GM10266 (cell line): ENCODE measurements at regions not wholly inside any gene's neighbourhood (a gene's known extent, or its start where the extent isn't known, plus 50 kb on each side); places are given as distances from the start of the nearest gene placed in this dataset.

Source experiments
- DNase-seq: peaks from one replicate; pipeline ENCODE4 v3.0.0; 2012; ENCODE audit errors: extremely low spot score
- TF ChIP-seq, protein P1 (sequence below): IDR thresholded peaks from 2 replicates; pipeline ENCODE4 v1.5.1; 2012; ENCODE audit warnings: mild to moderate bottlenecking, low read depth; ENCODE audit not compliant: control insufficient read depth, insufficient read depth; ENCODE audit errors: missing control alignments

GRCh38 chr5:135195270-135195608 lies 161.2 kb upstream of the PITX1 start:
- DNase-seq = no peak
- TF ChIP-seq, protein P1, sequence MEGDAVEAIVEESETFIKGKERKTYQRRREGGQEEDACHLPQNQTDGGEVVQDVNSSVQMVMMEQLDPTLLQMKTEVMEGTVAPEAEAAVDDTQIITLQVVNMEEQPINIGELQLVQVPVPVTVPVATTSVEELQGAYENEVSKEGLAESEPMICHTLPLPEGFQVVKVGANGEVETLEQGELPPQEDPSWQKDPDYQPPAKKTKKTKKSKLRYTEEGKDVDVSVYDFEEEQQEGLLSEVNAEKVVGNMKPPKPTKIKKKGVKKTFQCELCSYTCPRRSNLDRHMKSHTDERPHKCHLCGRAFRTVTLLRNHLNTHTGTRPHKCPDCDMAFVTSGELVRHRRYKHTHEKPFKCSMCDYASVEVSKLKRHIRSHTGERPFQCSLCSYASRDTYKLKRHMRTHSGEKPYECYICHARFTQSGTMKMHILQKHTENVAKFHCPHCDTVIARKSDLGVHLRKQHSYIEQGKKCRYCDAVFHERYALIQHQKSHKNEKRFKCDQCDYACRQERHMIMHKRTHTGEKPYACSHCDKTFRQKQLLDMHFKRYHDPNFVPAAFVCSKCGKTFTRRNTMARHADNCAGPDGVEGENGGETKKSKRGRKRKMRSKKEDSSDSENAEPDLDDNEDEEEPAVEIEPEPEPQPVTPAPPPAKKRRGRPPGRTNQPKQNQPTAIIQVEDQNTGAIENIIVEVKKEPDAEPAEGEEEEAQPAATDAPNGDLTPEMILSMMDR = no peak

GRCh38 chr5:135194573-135195269 lies 160.7 kb upstream of the PITX1 start:
- no peak for DNase-seq
- TF ChIP-seq, protein P1 = no peak

DNA sequence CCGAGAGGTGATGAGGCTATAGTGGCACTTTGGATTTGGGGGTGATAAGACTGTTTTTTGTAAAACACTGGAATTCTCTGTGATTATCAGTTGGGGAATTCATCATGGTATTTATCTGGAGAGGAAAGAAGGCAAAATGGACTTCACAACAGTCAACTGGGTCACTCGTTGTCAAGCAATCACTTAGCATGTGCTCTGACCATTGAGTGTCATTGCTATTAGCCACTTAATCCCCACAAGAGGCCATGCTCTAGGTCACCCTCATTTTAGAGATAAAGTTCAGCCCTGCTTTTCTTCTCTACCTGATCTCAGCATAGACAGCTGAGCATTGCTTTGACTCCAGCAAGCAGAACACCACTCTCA lies 160.1 kb upstream of the PITX1 start:
- TF ChIP-seq, protein P1 = no peak
- no peak for DNase-seq

DNA sequence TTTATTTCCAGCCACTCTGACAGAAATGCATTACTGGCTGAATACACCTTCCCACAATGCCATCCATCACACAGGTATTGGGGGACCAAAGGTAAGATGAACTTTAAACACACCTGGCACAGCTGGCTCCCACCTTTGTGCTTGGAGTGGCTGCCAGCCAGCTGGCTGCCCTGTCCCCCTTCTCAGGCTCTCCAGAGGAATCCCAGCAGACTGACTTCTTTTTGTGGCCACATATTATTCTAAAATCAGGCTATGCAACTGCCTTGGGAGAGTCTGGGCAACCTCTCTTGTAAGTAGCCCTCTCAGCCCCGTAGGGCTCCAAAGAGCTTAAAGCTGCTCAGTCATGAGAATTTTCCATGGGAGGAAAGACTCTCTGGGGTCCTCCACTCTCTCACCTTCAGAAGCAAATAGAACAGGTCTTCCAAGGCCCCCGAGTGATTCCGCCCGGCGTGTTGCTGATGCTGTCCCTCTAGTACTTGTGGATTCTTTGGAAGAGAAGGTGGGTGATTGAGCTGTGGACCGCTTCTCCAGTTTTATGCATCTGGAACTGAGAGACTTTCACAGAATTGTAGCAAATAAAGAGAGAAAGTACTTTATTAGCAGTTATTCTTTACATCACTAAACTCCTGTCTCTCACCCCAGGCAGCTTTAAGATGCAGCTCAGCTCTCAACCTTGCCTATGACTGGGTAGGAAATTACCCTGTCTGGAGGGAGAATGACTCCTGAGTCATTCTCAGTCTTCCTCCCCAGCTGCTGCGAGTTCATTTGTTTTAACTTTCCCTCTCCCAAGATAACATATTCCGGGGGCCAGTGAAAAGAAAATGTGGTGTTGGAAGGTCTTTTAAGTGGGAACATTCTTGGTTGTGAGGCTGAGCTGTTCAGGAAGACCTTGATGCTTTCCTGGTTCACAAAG lies 159.4 kb upstream of the PITX1 start:
- TF ChIP-seq, protein P1 = no peak

DNA sequence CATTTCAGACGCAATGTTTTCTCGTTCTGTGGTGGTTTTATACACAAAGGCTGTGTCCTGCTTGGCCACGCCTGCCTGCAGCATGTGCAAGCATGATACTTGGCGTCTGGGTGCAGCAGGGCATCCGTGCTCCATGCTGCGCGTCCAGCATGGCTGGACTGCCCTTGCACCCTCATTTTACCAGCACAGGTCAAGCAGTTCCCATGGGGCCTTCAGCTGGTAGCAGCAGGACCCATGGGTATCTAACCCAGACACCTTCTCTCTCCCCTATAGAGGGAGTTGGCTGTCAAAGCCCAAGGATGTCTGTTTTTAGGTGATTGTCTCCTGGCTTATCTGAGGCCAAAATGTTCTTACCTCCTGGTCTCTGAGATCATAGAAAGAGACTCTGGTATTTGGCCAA lies 158.3 kb upstream of the PITX1 start:
- no peak for DNase-seq
- TF ChIP-seq, protein P1 = no peak

More for the DNA sequence above, 159.4 kb upstream of the PITX1 start:
- no peak for DNase-seq

- TF ChIP-seq, protein P1 = peak; percentile 97
- peak; percentile 70 for DNase-seq
Measured at GRCh38 chr5:135191084-135191826, 157.2 kb upstream of the PITX1 start.
